ENCODE measurements at regions not wholly inside any gene's neighbourhood (a gene's known extent, or its start where the extent isn't known, plus 50 kb on each side); places are given as distances from the start of the nearest gene placed in this dataset.

DNA sequence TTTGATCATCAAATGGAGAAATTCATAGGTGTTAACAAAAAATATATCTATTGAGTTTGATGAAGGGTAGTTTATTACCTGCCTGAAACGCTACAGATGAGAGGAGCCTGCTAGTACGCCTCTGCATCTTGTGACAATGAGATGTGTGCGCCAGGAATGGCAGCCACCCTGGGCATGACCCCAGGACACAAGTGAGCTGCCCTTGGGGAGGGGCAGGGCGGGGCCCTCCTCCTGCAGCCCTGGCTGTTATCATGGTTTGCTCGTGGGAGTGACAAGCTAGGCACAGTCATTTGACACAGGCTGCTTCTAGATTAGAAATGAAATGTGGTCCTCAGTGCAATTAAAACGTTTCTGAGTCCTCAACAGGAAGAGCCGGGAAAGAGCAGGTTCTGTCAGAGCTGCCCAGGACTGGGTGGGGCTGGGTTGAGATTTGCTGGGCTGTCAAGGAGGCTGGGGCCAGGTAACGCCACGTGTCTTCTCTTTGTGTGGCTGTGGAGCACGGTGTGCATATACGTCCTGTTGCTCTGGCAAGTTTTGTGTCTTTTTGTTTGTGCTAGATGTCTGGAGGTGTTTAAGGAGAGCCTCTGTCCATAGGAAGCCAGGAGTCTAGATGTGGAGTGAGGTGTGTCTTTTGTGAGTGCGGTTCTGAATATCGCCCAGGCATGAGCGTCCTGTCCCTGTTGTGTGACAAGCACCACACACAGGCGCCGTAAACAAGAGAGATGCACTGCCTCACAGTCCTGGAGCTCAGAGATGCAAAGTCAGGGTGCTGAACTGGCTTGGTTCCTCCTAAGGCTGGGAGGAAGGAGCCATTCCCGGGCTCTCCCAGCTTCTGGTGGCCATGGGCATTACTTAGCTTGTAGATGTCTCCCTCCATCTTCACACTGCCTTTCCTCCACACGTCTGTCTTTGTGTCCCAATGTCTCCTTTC lies 129.0 kb upstream of the IRX4 start:
- no peak for DNase-seq
- no peak for TF ChIP-seq POLR2AphosphoS5 (IDR thresholded peaks at IDR 0.05)
- no peak for TF ChIP-seq POLR2A (IDR thresholded peaks at IDR 0.05)
- TF ChIP-seq, protein P1, sequence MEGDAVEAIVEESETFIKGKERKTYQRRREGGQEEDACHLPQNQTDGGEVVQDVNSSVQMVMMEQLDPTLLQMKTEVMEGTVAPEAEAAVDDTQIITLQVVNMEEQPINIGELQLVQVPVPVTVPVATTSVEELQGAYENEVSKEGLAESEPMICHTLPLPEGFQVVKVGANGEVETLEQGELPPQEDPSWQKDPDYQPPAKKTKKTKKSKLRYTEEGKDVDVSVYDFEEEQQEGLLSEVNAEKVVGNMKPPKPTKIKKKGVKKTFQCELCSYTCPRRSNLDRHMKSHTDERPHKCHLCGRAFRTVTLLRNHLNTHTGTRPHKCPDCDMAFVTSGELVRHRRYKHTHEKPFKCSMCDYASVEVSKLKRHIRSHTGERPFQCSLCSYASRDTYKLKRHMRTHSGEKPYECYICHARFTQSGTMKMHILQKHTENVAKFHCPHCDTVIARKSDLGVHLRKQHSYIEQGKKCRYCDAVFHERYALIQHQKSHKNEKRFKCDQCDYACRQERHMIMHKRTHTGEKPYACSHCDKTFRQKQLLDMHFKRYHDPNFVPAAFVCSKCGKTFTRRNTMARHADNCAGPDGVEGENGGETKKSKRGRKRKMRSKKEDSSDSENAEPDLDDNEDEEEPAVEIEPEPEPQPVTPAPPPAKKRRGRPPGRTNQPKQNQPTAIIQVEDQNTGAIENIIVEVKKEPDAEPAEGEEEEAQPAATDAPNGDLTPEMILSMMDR (IDR thresholded peaks at IDR 0.05 in 8 of 11, conservative IDR thresholded peaks at IDR 0.05 in 3 of 11) = no peak
- Histone ChIP-seq H3K27me3 (replicated peaks in 1 of 7) (peaks cover 0 to 75% (median 5%) of the 10 kb centered on the region in 7 donors), H3K36me3 (no peaks in the 10 kb centered on the region), H3K27ac (no peak overlapping the region), H3K4me1 (no peaks in the 10 kb centered on the region), H3K4me3 (no peak overlapping the region), H3K9me3 (no peaks in the 10 kb centered on the region)
- 67 to 73% (median 72%) methylated on average over 18 of the region's 18 CpGs for WGBS, 5 donors
- intact Hi-C loops (cut with DNase I; ENCODE audit: low total_unique reads) = no loop called here

- DNase-seq = no peak
- intact Hi-C loops (cut with DNase I; ENCODE audit: low total_unique reads) = no loop called here
- H3K27ac ChIP-seq = no peak overlapping the region
- no peaks in the 10 kb centered on the region for H3K9me3 ChIP-seq
- no peaks in the 10 kb centered on the region for H3K36me3 ChIP-seq
- 55 to 74% (median 67%) methylated on average over 3 of the region's 3 CpGs for WGBS, 5 donors
- no peak overlapping the region for H3K4me3 ChIP-seq
- no peaks in the 10 kb centered on the region for H3K4me1 ChIP-seq
- H3K27me3 ChIP-seq (replicated peaks in 1 of 7) = peaks cover 0 to 83% (median 5%) of the 10 kb centered on the region in 7 donors
- TF ChIP-seq POLR2AphosphoS5 (IDR thresholded peaks at IDR 0.05) (no peak), POLR2A (IDR thresholded peaks at IDR 0.05) (no peak)
- TF ChIP-seq, protein P1 (IDR thresholded peaks at IDR 0.05 in 8 of 11, conservative IDR thresholded peaks at IDR 0.05 in 3 of 11) = no peak
Observed at GRCh38 chr5:2010940-2011339, 128.2 kb upstream of the IRX4 start.

- H3K4me1 ChIP-seq = no peaks in the 10 kb centered on the region
- H3K27me3 ChIP-seq (replicated peaks in 1 of 7) = peaks cover 0 to 86% (median 5%) of the 10 kb centered on the region in 7 donors
- H3K9me3 ChIP-seq = no peaks in the 10 kb centered on the region
- no peak overlapping the region for H3K27ac ChIP-seq
- TF ChIP-seq POLR2A (IDR thresholded peaks at IDR 0.05) (no peak), POLR2AphosphoS5 (IDR thresholded peaks at IDR 0.05) (no peak)
- TF ChIP-seq, protein P1 (IDR thresholded peaks at IDR 0.05 in 8 of 11, conservative IDR thresholded peaks at IDR 0.05 in 3 of 11) = no peak
- H3K4me3 ChIP-seq = no peak overlapping the region
- no peak for DNase-seq
- intact Hi-C loops (cut with DNase I; ENCODE audit: low total_unique reads) = no loop called here
- WGBS, 5 donors = 77 to 86% (median 80%) methylated on average over 21 to 22 of the region's 22 CpGs
- H3K36me3 ChIP-seq = no peaks in the 10 kb centered on the region
Observed at GRCh38 chr5:2009986-2010914, 127.5 kb upstream of the IRX4 start.

Data from spleen (tissue), 11 donors.